Neural progenitor cell (in vitro differentiated cells): ENCODE measurements at regions not wholly inside any gene's neighbourhood (a gene's known extent, or its start where the extent isn't known, plus 50 kb on each side); places are given as distances from the start of the nearest gene placed in this dataset.

Experiments used
- DNase-seq: peaks from one replicate; pipeline ENCODE4 v3.0.0-alpha.2; 2016; ENCODE audit warnings: low spot score
- H2AFZ ChIP-seq: fragments of 200-600 bp; sonication (generic); replicated peaks from 2 replicates; pipeline ENCODE4 v1.6.1; 2016; ENCODE audit warnings: antibody characterized with exemption
- H3F3A ChIP-seq: fragments of 200-600 bp; sonication (generic); 2 replicates; pipeline ENCODE4 v1.6.1; 2016; ENCODE audit warnings: antibody characterized with exemption, low read depth
- H3K27ac ChIP-seq: fragments of 200-600 bp; sonication (generic); 2 replicates; pipeline ENCODE4 v1.5.1; 2016; ENCODE audit warnings: mild to moderate bottlenecking
- H3K27me3 ChIP-seq: fragments of 200-600 bp; sonication (generic); 2 replicates; pipeline ENCODE4 v1.6.1; 2016; ENCODE audit warnings: mild to moderate bottlenecking, moderate library complexity
- H3K36me3 ChIP-seq: fragments of 200-600 bp; sonication (generic); 2 replicates; pipeline ENCODE4 v1.5.1; 2016
- H3K4me1 ChIP-seq: fragments of 200-600 bp; sonication (generic); 2 replicates; pipeline ENCODE4 v1.6.1; 2016; ENCODE audit warnings: mixed run types
- H3K4me2 ChIP-seq: fragments of 200-600 bp; sonication (generic); 2 replicates; pipeline ENCODE4 v1.6.1; 2016
- H3K4me3 ChIP-seq: fragments of 200-600 bp; sonication (generic); 2 replicates; pipeline ENCODE4 v1.5.1; 2016
- H3K79me2 ChIP-seq: fragments of 200-600 bp; sonication (generic); 2 replicates; pipeline ENCODE4 v1.6.1; 2016; ENCODE audit warnings: low read depth
- H3K9ac ChIP-seq: fragments of 200-600 bp; sonication (generic); 2 replicates; pipeline ENCODE4 v1.6.1; 2016
- H3K9me3 ChIP-seq: fragments of 200-600 bp; sonication (generic); 2 replicates; pipeline ENCODE4 v1.5.1; 2016; ENCODE audit warnings: low read depth
- H4K20me1 ChIP-seq: fragments of 200-600 bp; sonication (generic); 2 replicates; pipeline ENCODE4 v1.6.1; 2016; ENCODE audit warnings: low read depth
- H3K27ac Mint-ChIP-seq: 3 replicates; pipeline ENCODE4 v1.8.0; 2021; ENCODE audit warnings: mixed read lengths
- H3K27me3 Mint-ChIP-seq: 2 replicates; pipeline ENCODE4 v1.8.0; 2022; ENCODE audit warnings: low read depth, mild to moderate bottlenecking, inconsistent platforms, moderate library complexity, mixed read lengths; ENCODE audit not compliant: insufficient read depth
- H3K36me3 Mint-ChIP-seq: 3 replicates; pipeline ENCODE4 v1.8.0; 2021; ENCODE audit warnings: mixed read lengths
- H3K4me1 Mint-ChIP-seq: 3 replicates; pipeline ENCODE4 v1.8.0; 2021; ENCODE audit warnings: mixed read lengths
- H3K4me3 Mint-ChIP-seq: 3 replicates; pipeline ENCODE4 v1.8.0; 2021; ENCODE audit warnings: mild to moderate bottlenecking, moderate library complexity, mixed read lengths
- H3K9me3 Mint-ChIP-seq: 3 replicates; pipeline ENCODE4 v1.8.0; 2020; ENCODE audit warnings: mixed read lengths
- EZH2 ChIP-seq: fragments of 200-600 bp; sonication (generic); IDR thresholded peaks from 2 replicates; pipeline ENCODE4 v1.6.1; 2017; ENCODE audit warnings: antibody characterized with exemption, mild to moderate bottlenecking, moderate library complexity
- EZH2phosphoT487 ChIP-seq: fragments of 200-600 bp; sonication (generic); IDR thresholded peaks from 2 replicates; pipeline ENCODE4 v1.6.1; 2017; ENCODE audit warnings: antibody characterized with exemption
- TF ChIP-seq, protein P1 (sequence below): fragments of 200-600 bp; sonication (generic); IDR thresholded peaks from 2 replicates; pipeline ENCODE4 v1.5.1; 2017; ENCODE audit warnings: antibody characterized with exemption, mild to moderate bottlenecking

DNA sequence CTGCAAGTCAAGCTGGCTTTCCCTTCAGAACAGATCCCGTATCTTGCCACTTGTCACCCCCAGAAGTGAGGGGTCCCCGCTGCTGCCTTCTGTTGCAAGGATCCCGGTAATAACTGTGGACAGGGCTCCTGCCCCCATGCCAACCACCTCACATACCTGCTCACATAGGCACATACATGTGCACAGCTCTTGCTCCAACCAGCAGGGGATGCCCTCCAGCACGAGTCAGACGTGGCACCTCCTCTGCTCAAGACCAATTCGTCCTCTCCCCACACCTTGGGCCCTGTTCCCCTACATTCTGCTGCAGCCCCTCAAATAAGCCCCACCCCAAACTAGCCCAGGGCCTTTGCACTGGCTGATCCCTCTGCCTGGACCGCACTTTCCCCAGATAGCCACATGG, 163.3 kb downstream of the CRYBB2 start:
- Mint-ChIP-seq H3K9me3 (no peaks in the 10 kb centered on the region), H3K4me1 (peaks cover 33% of the 10 kb centered on the region), H3K36me3 (no peaks in the 10 kb centered on the region), H3K4me3 (no peak overlapping the region), H3K27me3 (peaks cover 2% of the 10 kb centered on the region), H3K27ac (no peak overlapping the region)
- no peaks in the 10 kb centered on the region for H3K27me3 ChIP-seq
- no peak overlapping the region for H2AFZ ChIP-seq
- H3K27ac ChIP-seq = no peak overlapping the region
- no peak overlapping the region for H3K4me3 ChIP-seq
- peaks cover 14% of the 10 kb centered on the region for H3K4me1 ChIP-seq
- H3K9me3 ChIP-seq = no peaks in the 10 kb centered on the region
- TF ChIP-seq EZH2 = no peak
- TF ChIP-seq EZH2phosphoT487 = no peak
- TF ChIP-seq, protein P1, sequence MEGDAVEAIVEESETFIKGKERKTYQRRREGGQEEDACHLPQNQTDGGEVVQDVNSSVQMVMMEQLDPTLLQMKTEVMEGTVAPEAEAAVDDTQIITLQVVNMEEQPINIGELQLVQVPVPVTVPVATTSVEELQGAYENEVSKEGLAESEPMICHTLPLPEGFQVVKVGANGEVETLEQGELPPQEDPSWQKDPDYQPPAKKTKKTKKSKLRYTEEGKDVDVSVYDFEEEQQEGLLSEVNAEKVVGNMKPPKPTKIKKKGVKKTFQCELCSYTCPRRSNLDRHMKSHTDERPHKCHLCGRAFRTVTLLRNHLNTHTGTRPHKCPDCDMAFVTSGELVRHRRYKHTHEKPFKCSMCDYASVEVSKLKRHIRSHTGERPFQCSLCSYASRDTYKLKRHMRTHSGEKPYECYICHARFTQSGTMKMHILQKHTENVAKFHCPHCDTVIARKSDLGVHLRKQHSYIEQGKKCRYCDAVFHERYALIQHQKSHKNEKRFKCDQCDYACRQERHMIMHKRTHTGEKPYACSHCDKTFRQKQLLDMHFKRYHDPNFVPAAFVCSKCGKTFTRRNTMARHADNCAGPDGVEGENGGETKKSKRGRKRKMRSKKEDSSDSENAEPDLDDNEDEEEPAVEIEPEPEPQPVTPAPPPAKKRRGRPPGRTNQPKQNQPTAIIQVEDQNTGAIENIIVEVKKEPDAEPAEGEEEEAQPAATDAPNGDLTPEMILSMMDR = no peak
- no peaks in the 10 kb centered on the region for H3K79me2 ChIP-seq
- no peaks in the 10 kb centered on the region for H3K36me3 ChIP-seq
- H3K9ac ChIP-seq = no peak overlapping the region
- no peaks in the 10 kb centered on the region for H3F3A ChIP-seq
- H4K20me1 ChIP-seq = peaks cover 35% of the 10 kb centered on the region
- H3K4me2 ChIP-seq = no peak overlapping the region
- no peak for DNase-seq

GRCh38 chr22:25383278-25383820, 163.9 kb downstream of the CRYBB2 start:
- Histone ChIP-seq H3K79me2 (no peaks in the 10 kb centered on the region), H3K27ac (no peak overlapping the region), H3K4me2 (peak overlapping the region; percentile 27), H3K9ac (no peak overlapping the region), H3K4me3 (no peak overlapping the region), H3F3A (no peaks in the 10 kb centered on the region), H3K27me3 (no peaks in the 10 kb centered on the region), H2AFZ (no peak overlapping the region), H3K9me3 (no peaks in the 10 kb centered on the region), H3K4me1 (peaks cover 14% of the 10 kb centered on the region), H4K20me1 (peaks cover 41% of the 10 kb centered on the region), H3K36me3 (no peaks in the 10 kb centered on the region)
- H3K9me3 Mint-ChIP-seq = no peaks in the 10 kb centered on the region
- H3K27me3 Mint-ChIP-seq = peaks cover 2% of the 10 kb centered on the region
- H3K36me3 Mint-ChIP-seq = no peaks in the 10 kb centered on the region
- DNase-seq = peak; percentile 35
- no peak overlapping the region for H3K4me3 Mint-ChIP-seq
- no peak overlapping the region for H3K27ac Mint-ChIP-seq
- TF ChIP-seq, protein P1 = no peak
- TF ChIP-seq EZH2 = no peak
- TF ChIP-seq EZH2phosphoT487 = no peak
- peaks cover 34% of the 10 kb centered on the region for H3K4me1 Mint-ChIP-seq

DNA sequence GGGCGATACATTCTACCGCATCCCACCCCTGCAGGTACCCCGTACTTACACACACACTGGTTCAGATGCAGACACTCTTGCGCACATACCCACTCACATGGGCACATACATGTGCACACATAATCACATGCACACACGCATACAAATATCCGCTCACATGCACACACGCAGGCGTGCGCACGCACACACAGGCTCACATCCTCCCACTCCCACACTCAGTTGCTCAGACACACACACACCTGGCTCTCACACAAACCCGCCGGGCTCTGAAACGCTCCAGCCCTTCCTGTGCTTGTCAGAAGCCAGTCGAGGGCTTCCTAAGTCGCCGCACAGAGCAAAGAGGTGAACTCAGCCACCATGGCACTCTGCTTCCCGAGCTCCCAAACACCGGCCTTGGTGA, 164.5 kb downstream of the CRYBB2 start:
- no peak overlapping the region for H2AFZ ChIP-seq
- H3K9me3 ChIP-seq = no peaks in the 10 kb centered on the region
- TF ChIP-seq, protein P1 = no peak
- no peak for TF ChIP-seq EZH2
- H3K4me2 ChIP-seq = no peak overlapping the region
- no peak for DNase-seq
- Mint-ChIP-seq H3K9me3 (no peaks in the 10 kb centered on the region), H3K4me3 (peak overlapping the region; percentile 48), H3K27ac (peak overlapping the region; percentile 92), H3K36me3 (no peaks in the 10 kb centered on the region), H3K27me3 (peaks cover 2% of the 10 kb centered on the region), H3K4me1 (peaks cover 40% of the 10 kb centered on the region)
- no peak overlapping the region for H3K4me3 ChIP-seq
- no peak overlapping the region for H3K27ac ChIP-seq
- no peaks in the 10 kb centered on the region for H3K79me2 ChIP-seq
- H3K27me3 ChIP-seq = no peaks in the 10 kb centered on the region
- no peaks in the 10 kb centered on the region for H3K36me3 ChIP-seq
- H3K4me1 ChIP-seq = peaks cover 16% of the 10 kb centered on the region
- peaks cover 46% of the 10 kb centered on the region for H4K20me1 ChIP-seq
- H3F3A ChIP-seq = no peaks in the 10 kb centered on the region
- H3K9ac ChIP-seq = no peak overlapping the region
